SK-N-SH (cell line): ENCODE measurements at regions not wholly inside any gene's neighbourhood (a gene's known extent, or its start where the extent isn't known, plus 50 kb on each side); places are given as distances from the start of the nearest gene placed in this dataset.
"Not testable (repeated sequence)": the region's sequence is repeated elsewhere in the genome, so short reads cannot be mapped to it uniquely, and the experiment has no call there.

Source experiments
- CTCF ChIA-PET: fragments of 300-600, 350-600 bp; formaldehyde crosslinking; extraction: SDS; loops from one replicate; lab custom pipeline; 2021; lab: Yijun Ruan, JAX
- POLR2A ChIA-PET: fragments of 350-600 bp; sonication (Branson Sonifier 250); formaldehyde crosslinking; extraction: SDS; loops from one replicate; lab custom pipeline; 2020; ENCODE audit warnings: antibody characterized with exemption, inconsistent platforms; lab: Yijun Ruan, JAX
- DNase-seq: peaks from one replicate; pipeline ENCODE4 v3.0.0; 2012
- H2AFZ ChIP-seq: fragments of 200-600 bp; sonication (generic); 2 replicates; pipeline ENCODE4 v1.8.1; 2016; ENCODE audit warnings: antibody characterized with exemption, mild to moderate bottlenecking, low read depth
- H3F3A ChIP-seq: fragments of 200-600 bp; sonication (generic); replicated peaks from 2 replicates; pipeline ENCODE3; 2016; ENCODE audit warnings: antibody characterized with exemption, mild to moderate bottlenecking; ENCODE audit not compliant: insufficient read depth
- H3K27ac ChIP-seq, 2 experiments: fragments of 200-500 bp in 1 of 2; fragments of 200-600 bp in 1 of 2; sonication (Bioruptor generic) in 1 of 2; sonication (generic), shearing (Covaris generic) in 1 of 2; 2 replicates each; pipeline versions ENCODE4 v1.5.1 to v1.6.1; 2014 to 2016; ENCODE audit warnings: low read depth in 2 of 2, inconsistent platforms in 1 of 2, low read length in 1 of 2, mild to moderate bottlenecking in 1 of 2, mixed read lengths in 1 of 2
- H3K27me3 ChIP-seq: fragments of 200-600 bp; sonication (generic), shearing (Covaris generic); 2 replicates; pipeline ENCODE4 v1.6.1; 2016; ENCODE audit warnings: mixed run types; ENCODE audit not compliant: insufficient read depth
- H3K36me3 ChIP-seq, 2 experiments: fragments of 200-500 bp in 1 of 2; fragments of 200-600 bp in 1 of 2; sonication (Bioruptor generic) in 1 of 2; sonication (generic) in 1 of 2; replicated peaks in 1 of 2; 2 replicates each; pipeline versions ENCODE3 to v1.5.1; 2014 to 2016; ENCODE audit warnings: low read length in 1 of 2, mild to moderate bottlenecking in 1 of 2; ENCODE audit not compliant: insufficient read depth in 2 of 2, control insufficient read depth in 1 of 2
- H3K4me1 ChIP-seq, 2 experiments: fragments of 200-500 bp in 1 of 2; fragments of 200-600 bp in 1 of 2; sonication (Bioruptor generic) in 1 of 2; sonication (generic), shearing (Covaris generic) in 1 of 2; 2 replicates each; pipeline versions ENCODE4 v1.5.1 to v1.6.1; 2014 to 2016; ENCODE audit warnings: low read depth in 1 of 2, low read length in 1 of 2, mixed run types in 1 of 2; ENCODE audit not compliant: insufficient read depth in 2 of 2, control insufficient read depth in 1 of 2
- H3K4me2 ChIP-seq: fragments of 200-600 bp; sonication (generic), shearing (Covaris generic); 2 replicates; pipeline ENCODE4 v1.6.1; 2017; ENCODE audit warnings: mixed run types
- H3K4me3 ChIP-seq, 2 experiments: fragments of 200-500 bp in 1 of 2; fragments of 200-600 bp in 1 of 2; sonication (Bioruptor generic) in 1 of 2; sonication (generic), shearing (Covaris generic) in 1 of 2; 2 replicates each; pipeline versions ENCODE4 v1.5.1 to v1.8.1; 2014 to 2016; ENCODE audit warnings: low read depth in 2 of 2, inconsistent platforms in 1 of 2, low read length in 1 of 2, mild to moderate bottlenecking in 1 of 2, mixed read lengths in 1 of 2, moderate library complexity in 1 of 2
- H3K79me2 ChIP-seq: fragments of 200-600 bp; sonication (generic); 2 replicates; pipeline ENCODE4 v1.8.1; 2017; ENCODE audit warnings: mild to moderate bottlenecking; ENCODE audit not compliant: insufficient read depth
- H3K9ac ChIP-seq: fragments of 200-600 bp; sonication (generic); 2 replicates; pipeline ENCODE4 v1.6.1; 2017; ENCODE audit warnings: mixed run types
- H3K9me2 ChIP-seq: fragments of 200-600 bp; sonication (generic); 2 replicates; pipeline ENCODE4 v1.6.1; 2017; ENCODE audit warnings: mixed run types
- H3K9me3 ChIP-seq: fragments of 200-600 bp; sonication (generic); 2 replicates; pipeline ENCODE4 v1.6.1; 2017; ENCODE audit warnings: mixed run types, mild to moderate bottlenecking, moderate library complexity
- H4K20me1 ChIP-seq: fragments of 200-600 bp; sonication (generic); 2 replicates; pipeline ENCODE4 v1.6.1; 2017; ENCODE audit warnings: mild to moderate bottlenecking, mixed run types; ENCODE audit not compliant: insufficient read depth
- FOXJ3 ChIP-seq: sonication (generic); formaldehyde crosslinking; IDR thresholded peaks from 2 replicates; pipeline ENCODE4 v1.5.1; 2020; ENCODE audit warnings: mild to moderate bottlenecking, missing genetic modification reagents
- FOXM1 ChIP-seq: IDR thresholded peaks from 2 replicates; pipeline ENCODE4 v1.4.0; 2012; ENCODE audit warnings: low read depth, mild to moderate bottlenecking
- GABPA ChIP-seq: IDR thresholded peaks from 2 replicates; pipeline ENCODE4 v1.4.0; 2012; ENCODE audit warnings: low read depth, mild to moderate bottlenecking
- GATA2 ChIP-seq: sonication (generic); formaldehyde crosslinking; IDR thresholded peaks from 2 replicates; pipeline ENCODE4 v1.5.0; 2020; ENCODE audit warnings: mild to moderate bottlenecking, missing genetic modification reagents
- JUND ChIP-seq: IDR thresholded peaks from 2 replicates; pipeline ENCODE4 v1.4.0; 2012
- MXI1 ChIP-seq: IDR thresholded peaks from 2 replicates; pipeline ENCODE4 v1.6.1; 2012; ENCODE audit warnings: mild to moderate bottlenecking, low read depth, low read length, improper control_type of control experiment
- POLR2AphosphoS5 ChIP-seq: IDR thresholded peaks from 2 replicates; pipeline ENCODE4 v1.6.1; 2012; ENCODE audit warnings: low read depth, low read length
- RAD21 ChIP-seq: IDR thresholded peaks from 2 replicates; pipeline ENCODE4 v1.6.1; 2012; ENCODE audit warnings: mild to moderate bottlenecking, low read length
- RCOR1 ChIP-seq: fragments of 150-350 bp; IDR thresholded peaks from 2 replicates; pipeline ENCODE4 v1.6.1; 2017; ENCODE audit warnings: antibody characterized with exemption, low read length
- RFX5 ChIP-seq: IDR thresholded peaks from 2 replicates; pipeline ENCODE4 v1.6.1; 2012; ENCODE audit warnings: mild to moderate bottlenecking, improper control_type of control experiment, low read length
- RXRA ChIP-seq: IDR thresholded peaks from 2 replicates; pipeline ENCODE4 v1.4.0; 2012; ENCODE audit warnings: low read depth, mild to moderate bottlenecking, borderline replicate concordance
- SIN3A ChIP-seq: IDR thresholded peaks from 2 replicates; pipeline ENCODE4 v1.6.1; 2012; ENCODE audit warnings: low read depth, mild to moderate bottlenecking, low read length, moderate library complexity, borderline replicate concordance
- SMC3 ChIP-seq: IDR thresholded peaks from 2 replicates; pipeline ENCODE4 v1.6.1; 2012; ENCODE audit warnings: low read depth, low read length, improper control_type of control experiment
- TAF1 ChIP-seq: IDR thresholded peaks from 2 replicates; pipeline ENCODE4 v1.6.1; 2012; ENCODE audit warnings: low read depth, mild to moderate bottlenecking, low read length, moderate library complexity, borderline replicate concordance
- TCF12 ChIP-seq: IDR thresholded peaks from 2 replicates; pipeline ENCODE4 v1.4.0; 2012
- USF1 ChIP-seq: IDR thresholded peaks from 2 replicates; pipeline ENCODE4 v1.4.0; 2012; ENCODE audit warnings: low read depth, borderline replicate concordance
- WGBS: methylation state at CpG from one replicate; pipeline ENCODE4 v1.1.6; 2017; ENCODE audit warnings: low lambda C conversion rate; 5-methylcytosine and 5-hydroxymethylcytosine counted together
- TF ChIP-seq, protein P1 (sequence below): fragments of 150-350 bp; IDR thresholded peaks from 2 replicates; pipeline ENCODE4 v1.6.1; 2016; ENCODE audit warnings: mild to moderate bottlenecking, low read depth, low read length
- TF ChIP-seq, protein P2 (sequence below): IDR thresholded peaks from 2 replicates; pipeline ENCODE4 v1.6.1; 2012; ENCODE audit warnings: mild to moderate bottlenecking, low read depth, low read length, moderate library complexity

- DNase-seq, H3K9me3 ChIP-seq, H4K20me1 ChIP-seq, CTCF ChIA-PET, H3K36me3 ChIP-seq, H3K4me2 ChIP-seq, H3K4me3 ChIP-seq, H3K4me1 ChIP-seq, H3K9ac ChIP-seq, H3K27ac ChIP-seq, H3K79me2 ChIP-seq, H2AFZ ChIP-seq, POLR2A ChIA-PET, H3K9me2 ChIP-seq, H3F3A ChIP-seq: not testable (repeated sequence)
- H3K27me3 ChIP-seq: peaks cover 10% of the 10 kb centered on the region; the same call in 1 of the 2 replicates
- WGBS: 0% methylated on average over 6 of the region's 6 CpGs
These were observed 787.4 kb upstream of the TPTE start for GRCh38 chr21:9733761-9734558.

- H3K9me2 ChIP-seq: no peaks in the 10 kb centered on the region
These were observed 785.9 kb upstream of the TPTE start for GRCh38 chr21:9735421-9735961.

GRCh38 chr21:9737301-9737700 is 784.1 kb upstream of the TPTE start:
- H3K36me3 ChIP-seq: not testable (repeated sequence)

More at GRCh38 chr21:9735421-9735961, 785.9 kb upstream of the TPTE start:
- no peaks in the 10 kb centered on the region for H3K9me3 ChIP-seq
- ChIA-PET POLR2A (no interaction called here), CTCF (no interaction called here)
- H3K4me2 ChIP-seq: no peak overlapping the region
- H3K27me3 ChIP-seq: peaks cover 17% of the 10 kb centered on the region; the same call in 1 of the 2 replicates
- no peaks in the 10 kb centered on the region for H3F3A ChIP-seq
- TF ChIP-seq GABPA (no peak), TCF12 (no peak), SMC3 (no peak), FOXM1 (no peak), SIN3A (no peak), RAD21 (no peak), POLR2AphosphoS5 (no peak), RFX5 (no peak), TAF1 (no peak), USF1 (no peak), RXRA (no peak), GATA2 (no peak), MXI1 (no peak), RCOR1 (no peak), FOXJ3 (no peak), JUND (no peak)
- TF ChIP-seq, protein P1, sequence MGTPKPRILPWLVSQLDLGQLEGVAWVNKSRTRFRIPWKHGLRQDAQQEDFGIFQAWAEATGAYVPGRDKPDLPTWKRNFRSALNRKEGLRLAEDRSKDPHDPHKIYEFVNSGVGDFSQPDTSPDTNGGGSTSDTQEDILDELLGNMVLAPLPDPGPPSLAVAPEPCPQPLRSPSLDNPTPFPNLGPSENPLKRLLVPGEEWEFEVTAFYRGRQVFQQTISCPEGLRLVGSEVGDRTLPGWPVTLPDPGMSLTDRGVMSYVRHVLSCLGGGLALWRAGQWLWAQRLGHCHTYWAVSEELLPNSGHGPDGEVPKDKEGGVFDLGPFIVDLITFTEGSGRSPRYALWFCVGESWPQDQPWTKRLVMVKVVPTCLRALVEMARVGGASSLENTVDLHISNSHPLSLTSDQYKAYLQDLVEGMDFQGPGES: no peak
- TF ChIP-seq, protein P2, sequence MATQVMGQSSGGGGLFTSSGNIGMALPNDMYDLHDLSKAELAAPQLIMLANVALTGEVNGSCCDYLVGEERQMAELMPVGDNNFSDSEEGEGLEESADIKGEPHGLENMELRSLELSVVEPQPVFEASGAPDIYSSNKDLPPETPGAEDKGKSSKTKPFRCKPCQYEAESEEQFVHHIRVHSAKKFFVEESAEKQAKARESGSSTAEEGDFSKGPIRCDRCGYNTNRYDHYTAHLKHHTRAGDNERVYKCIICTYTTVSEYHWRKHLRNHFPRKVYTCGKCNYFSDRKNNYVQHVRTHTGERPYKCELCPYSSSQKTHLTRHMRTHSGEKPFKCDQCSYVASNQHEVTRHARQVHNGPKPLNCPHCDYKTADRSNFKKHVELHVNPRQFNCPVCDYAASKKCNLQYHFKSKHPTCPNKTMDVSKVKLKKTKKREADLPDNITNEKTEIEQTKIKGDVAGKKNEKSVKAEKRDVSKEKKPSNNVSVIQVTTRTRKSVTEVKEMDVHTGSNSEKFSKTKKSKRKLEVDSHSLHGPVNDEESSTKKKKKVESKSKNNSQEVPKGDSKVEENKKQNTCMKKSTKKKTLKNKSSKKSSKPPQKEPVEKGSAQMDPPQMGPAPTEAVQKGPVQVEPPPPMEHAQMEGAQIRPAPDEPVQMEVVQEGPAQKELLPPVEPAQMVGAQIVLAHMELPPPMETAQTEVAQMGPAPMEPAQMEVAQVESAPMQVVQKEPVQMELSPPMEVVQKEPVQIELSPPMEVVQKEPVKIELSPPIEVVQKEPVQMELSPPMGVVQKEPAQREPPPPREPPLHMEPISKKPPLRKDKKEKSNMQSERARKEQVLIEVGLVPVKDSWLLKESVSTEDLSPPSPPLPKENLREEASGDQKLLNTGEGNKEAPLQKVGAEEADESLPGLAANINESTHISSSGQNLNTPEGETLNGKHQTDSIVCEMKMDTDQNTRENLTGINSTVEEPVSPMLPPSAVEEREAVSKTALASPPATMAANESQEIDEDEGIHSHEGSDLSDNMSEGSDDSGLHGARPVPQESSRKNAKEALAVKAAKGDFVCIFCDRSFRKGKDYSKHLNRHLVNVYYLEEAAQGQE: no peak
- no peaks in the 10 kb centered on the region for H3K36me3 ChIP-seq
- H4K20me1 ChIP-seq: no peaks in the 10 kb centered on the region
- H3K4me3 ChIP-seq: no peak overlapping the region
- no peaks in the 10 kb centered on the region for H3K79me2 ChIP-seq
- no peak for DNase-seq
- no peak overlapping the region for H3K27ac ChIP-seq
- no peak overlapping the region for H3K9ac ChIP-seq
- no peaks in the 10 kb centered on the region for H3K4me1 ChIP-seq
- H2AFZ ChIP-seq: no peak overlapping the region
- WGBS: 0% methylated on average over 21 of the region's 21 CpGs

More at GRCh38 chr21:9737301-9737700, 784.1 kb upstream of the TPTE start:
- H3K9me3 ChIP-seq, H3K4me1 ChIP-seq, CTCF ChIA-PET, H4K20me1 ChIP-seq, POLR2A ChIA-PET, H3F3A ChIP-seq, H3K27ac ChIP-seq, DNase-seq, H3K4me2 ChIP-seq, H3K79me2 ChIP-seq, H2AFZ ChIP-seq, H3K4me3 ChIP-seq, H3K9me2 ChIP-seq, H3K9ac ChIP-seq: not testable (repeated sequence)
- H3K27me3 ChIP-seq: peaks cover 17% of the 10 kb centered on the region; the same call in 1 of the 2 replicates
- 1% methylated on average over 2 of the region's 2 CpGs for WGBS
